ENCODE measurements at regions not wholly inside any gene's neighbourhood (a gene's known extent, or its start where the extent isn't known, plus 50 kb on each side); places are given as distances from the start of the nearest gene placed in this dataset.
A peak's percentile ranks its signal among the peaks of the same experiment; 100 is the strongest.
"Not testable (repeated sequence)": the region's sequence is repeated elsewhere in the genome, so short reads cannot be mapped to it uniquely, and the experiment has no call there.

DNA sequence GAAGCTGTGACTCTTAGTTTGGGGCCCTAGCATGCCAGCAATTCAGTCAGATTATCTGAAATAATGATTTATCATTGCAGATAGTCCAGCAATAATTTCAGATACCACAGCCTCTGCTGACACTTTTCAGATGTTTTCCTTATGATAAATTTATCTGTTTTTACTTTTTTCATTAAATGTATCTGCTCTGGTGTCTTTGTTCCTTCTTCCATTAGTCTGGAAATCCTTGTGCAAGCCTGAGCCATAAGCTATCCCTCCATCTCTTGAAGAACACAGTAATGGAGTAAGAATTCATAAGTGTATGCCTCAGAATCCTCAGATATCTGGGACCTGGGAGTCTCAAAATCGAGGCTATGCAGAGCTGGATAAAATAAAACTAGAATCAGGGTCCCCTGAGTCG lies 146.4 kb upstream of the KRR1 start:
- H3K27ac ChIP-seq (ENCODE audit: low read length), result peak overlapping the region; percentile 95
- peaks cover 67% of the 10 kb centered on the region for H3K4me1 ChIP-seq (ENCODE audit: insufficient read depth, low read length)
- no peaks in the 10 kb centered on the region for H3K9me2 ChIP-seq (replicated peaks; ENCODE audit: low read length)
- H3K27me3 ChIP-seq (ENCODE audit: low read length), result no peaks in the 10 kb centered on the region
- DNase-seq (no peak), ATAC-seq (no peak)
- CTCF ChIA-PET, result interaction anchor here (0.7 kb wide), 1 partner anchor 159 kb away, joined by 4 read pairs; no protein-coding TSS in a partner anchor
- H3K4me2 ChIP-seq (ENCODE audit: low read length), result peak overlapping the region; percentile 79
- TF ChIP-seq, protein P1, sequence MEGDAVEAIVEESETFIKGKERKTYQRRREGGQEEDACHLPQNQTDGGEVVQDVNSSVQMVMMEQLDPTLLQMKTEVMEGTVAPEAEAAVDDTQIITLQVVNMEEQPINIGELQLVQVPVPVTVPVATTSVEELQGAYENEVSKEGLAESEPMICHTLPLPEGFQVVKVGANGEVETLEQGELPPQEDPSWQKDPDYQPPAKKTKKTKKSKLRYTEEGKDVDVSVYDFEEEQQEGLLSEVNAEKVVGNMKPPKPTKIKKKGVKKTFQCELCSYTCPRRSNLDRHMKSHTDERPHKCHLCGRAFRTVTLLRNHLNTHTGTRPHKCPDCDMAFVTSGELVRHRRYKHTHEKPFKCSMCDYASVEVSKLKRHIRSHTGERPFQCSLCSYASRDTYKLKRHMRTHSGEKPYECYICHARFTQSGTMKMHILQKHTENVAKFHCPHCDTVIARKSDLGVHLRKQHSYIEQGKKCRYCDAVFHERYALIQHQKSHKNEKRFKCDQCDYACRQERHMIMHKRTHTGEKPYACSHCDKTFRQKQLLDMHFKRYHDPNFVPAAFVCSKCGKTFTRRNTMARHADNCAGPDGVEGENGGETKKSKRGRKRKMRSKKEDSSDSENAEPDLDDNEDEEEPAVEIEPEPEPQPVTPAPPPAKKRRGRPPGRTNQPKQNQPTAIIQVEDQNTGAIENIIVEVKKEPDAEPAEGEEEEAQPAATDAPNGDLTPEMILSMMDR (conservative IDR thresholded peaks at IDR 0.05; ENCODE audit: low read depth, low read length), result no peak
- no peak for TF ChIP-seq EZH2phosphoT487 (IDR thresholded peaks at IDR 0.05; ENCODE audit: borderline replicate concordance, low read length)
- no peak for TF ChIP-seq EZH2 (IDR thresholded peaks at IDR 0.05; ENCODE audit: low read length, unreplicated experiment)
- H3K9me3 ChIP-seq (ENCODE audit: low read length), result no peaks in the 10 kb centered on the region
- no peaks in the 10 kb centered on the region for H4K20me1 ChIP-seq (ENCODE audit: low read length)
- H3K9ac ChIP-seq (ENCODE audit: low read length), result peak overlapping the region; percentile 33; the same call in 1 of the 2 replicates
- no peak overlapping the region for H2AFZ ChIP-seq (ENCODE audit: low read length)
- no peak overlapping the region for H3K4me3 ChIP-seq (ENCODE audit: low read length)
- H3K36me3 ChIP-seq (ENCODE audit: low read depth, low read length), result no peaks in the 10 kb centered on the region
- peaks cover 16% of the 10 kb centered on the region for H3F3A ChIP-seq (ENCODE audit: low read length, unreplicated experiment)
- intact Hi-C loops (cut with micrococcal nuclease), result loop anchor here (2.0 to 5.0 kb wide), 2 partner anchors 97 to 294 kb away; no protein-coding TSS in a partner anchor
- BruUV-seq (replicated peaks), result no TSS peak
- no peaks in the 10 kb centered on the region for H3K79me2 ChIP-seq (ENCODE audit: low read length)
- POLR2A ChIA-PET (ENCODE audit: unreplicated experiment), result no interaction called here

DNA sequence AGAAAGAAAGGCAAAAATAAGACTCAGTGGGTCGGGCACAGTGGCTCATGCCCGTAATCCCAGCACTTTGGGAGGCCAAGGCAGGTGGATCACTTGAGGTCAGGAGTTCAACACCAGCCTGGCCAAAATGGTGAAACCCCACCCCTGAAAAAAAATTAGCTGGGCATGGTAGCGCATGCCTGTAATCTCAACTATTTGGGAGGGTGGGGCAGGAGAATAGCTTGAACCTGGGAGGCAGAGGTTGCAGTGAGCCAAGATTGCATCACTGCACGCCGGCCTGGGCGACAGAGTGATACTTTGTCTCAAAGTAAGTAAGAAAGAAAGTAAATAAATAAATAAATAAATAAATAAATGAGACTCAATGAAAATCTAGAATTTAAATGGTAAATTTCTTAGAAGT lies 145.9 kb upstream of the KRR1 start:
- ATAC-seq; H3K79me2 ChIP-seq (ENCODE audit: low read length); DNase-seq; H3K9ac ChIP-seq (ENCODE audit: low read length); CTCF ChIA-PET; H2AFZ ChIP-seq (ENCODE audit: low read length); H3K9me3 ChIP-seq (ENCODE audit: low read length); H3K9me2 ChIP-seq (replicated peaks; ENCODE audit: low read length); H3K4me3 ChIP-seq (ENCODE audit: low read length); H3K27me3 ChIP-seq (ENCODE audit: low read length); POLR2A ChIA-PET (ENCODE audit: unreplicated experiment); H4K20me1 ChIP-seq (ENCODE audit: low read length); BruUV-seq (replicated peaks); H3K36me3 ChIP-seq (ENCODE audit: low read depth, low read length): not testable (repeated sequence)
- peak overlapping the region; percentile 95 for H3K27ac ChIP-seq (ENCODE audit: low read length)
- 0 out of 2 replicates have a peak overlapping the region, but pooled peaks have one; percentile 10 for H3K4me2 ChIP-seq (ENCODE audit: low read length)
- peaks cover 63% of the 10 kb centered on the region for H3K4me1 ChIP-seq (ENCODE audit: insufficient read depth, low read length)
- intact Hi-C loops (cut with micrococcal nuclease), result loop anchor here (5.0 kb wide), 1 partner anchor 295 kb away; no protein-coding TSS in a partner anchor
- H3F3A ChIP-seq (ENCODE audit: low read length, unreplicated experiment), result peaks cover 16% of the 10 kb centered on the region

DNA sequence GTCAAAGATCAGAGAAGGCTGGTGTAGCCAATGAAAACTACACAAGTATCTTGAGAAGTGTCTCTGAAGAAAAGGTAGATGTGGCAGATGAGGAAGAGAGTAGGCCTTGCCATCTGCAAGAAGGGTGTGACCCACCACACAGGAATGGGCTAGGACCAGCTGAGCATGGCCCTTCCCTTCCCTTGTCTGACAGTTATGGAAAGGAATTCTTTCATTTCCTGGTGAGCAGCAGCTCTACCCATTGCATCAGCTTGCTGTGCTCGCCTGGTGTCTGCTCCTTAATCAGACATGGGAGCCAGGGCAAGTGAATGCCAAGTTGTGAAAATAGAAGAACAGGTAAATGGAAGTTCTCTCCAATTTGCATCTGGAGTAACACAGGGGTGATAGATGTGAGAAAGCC lies 145.2 kb upstream of the KRR1 start:
- Histone ChIP-seq H3K27me3 (ENCODE audit: low read length) (no peaks in the 10 kb centered on the region), H3K4me2 (ENCODE audit: low read length) (peak overlapping the region; percentile 10; the same call in 1 of the 2 replicates), H3K9me3 (ENCODE audit: low read length) (no peaks in the 10 kb centered on the region), H3K79me2 (ENCODE audit: low read length) (no peaks in the 10 kb centered on the region), H2AFZ (ENCODE audit: low read length) (peak overlapping the region; percentile 31), H3K36me3 (ENCODE audit: low read depth, low read length) (no peaks in the 10 kb centered on the region), H3K27ac (ENCODE audit: low read length) (peak overlapping the region; percentile 15), H3F3A (ENCODE audit: low read length, unreplicated experiment) (peaks cover 16% of the 10 kb centered on the region), H4K20me1 (ENCODE audit: low read length) (no peaks in the 10 kb centered on the region), H3K4me3 (ENCODE audit: low read length) (no peak overlapping the region), H3K9me2 (replicated peaks; ENCODE audit: low read length) (no peaks in the 10 kb centered on the region), H3K4me1 (ENCODE audit: insufficient read depth, low read length) (peaks cover 56% of the 10 kb centered on the region), H3K9ac (ENCODE audit: low read length) (no peak overlapping the region)
- intact Hi-C loops (cut with micrococcal nuclease), result loop anchor here (5.0 kb wide), 1 partner anchor 296 kb away; no protein-coding TSS in a partner anchor
- TF ChIP-seq, protein P1 (conservative IDR thresholded peaks at IDR 0.05; ENCODE audit: low read depth, low read length), result no peak
- TF ChIP-seq EZH2phosphoT487 (IDR thresholded peaks at IDR 0.05; ENCODE audit: borderline replicate concordance, low read length) (no peak), EZH2 (IDR thresholded peaks at IDR 0.05; ENCODE audit: low read length, unreplicated experiment) (no peak)
- ATAC-seq (peak; percentile 38), DNase-seq (peak; percentile 88)
- no TSS peak for BruUV-seq (replicated peaks)
- ChIA-PET POLR2A (ENCODE audit: unreplicated experiment) (interaction anchor here (0.6 kb wide), 1 partner anchor 206 kb away, joined by 4 read pairs; no protein-coding TSS in a partner anchor), CTCF (interaction anchor here (0.6 kb wide), 1 partner anchor 32 kb away, joined by 3 read pairs; no protein-coding TSS in a partner anchor)

Data from PC-3 (cell line).